ENCODE measurements at regions not wholly inside any gene's neighbourhood (a gene's known extent, or its start where the extent isn't known, plus 50 kb on each side); places are given as distances from the start of the nearest gene placed in this dataset.

- Histone ChIP-seq H3K4me3 (replicated peaks; ENCODE audit: insufficient read depth, low read length) (no peak overlapping the region), H3K27ac (replicated peaks) (no peak overlapping the region), H3K27me3 (ENCODE audit: insufficient read depth, poor library complexity, severe bottlenecking) (no peaks in the 10 kb centered on the region)
- no peak for DNase-seq (ENCODE audit: low read depth in 1 of 2, low spot score in 1 of 2)
- TF ChIP-seq CTCF (IDR thresholded peaks at IDR 0.05; ENCODE audit: insufficient read depth, low read length) = no peak
Measured at GRCh38 chrX:8036914-8037313, 109.7 kb upstream of the PNPLA4 start.

GRCh38 chrX:8034058-8034457 is 106.8 kb upstream of the PNPLA4 start:
- H3K27me3 ChIP-seq (ENCODE audit: insufficient read depth, poor library complexity, severe bottlenecking) = no peaks in the 10 kb centered on the region
- no peak for DNase-seq (ENCODE audit: low read depth in 1 of 2, low spot score in 1 of 2)
- no peak for TF ChIP-seq SPI1 (IDR thresholded peaks at IDR 0.05; ENCODE audit: borderline replicate concordance, low read depth)
- no peak for TF ChIP-seq REST (IDR thresholded peaks at IDR 0.05; ENCODE audit: insufficient replicate concordance, low read depth)
- TF ChIP-seq CTCF (IDR thresholded peaks at IDR 0.05; ENCODE audit: insufficient read depth, low read length) = no peak
- no peak for TF ChIP-seq GABPA (IDR thresholded peaks at IDR 0.05; ENCODE audit: low read depth)
- TF ChIP-seq POLR2AphosphoS5 (IDR thresholded peaks at IDR 0.05; ENCODE audit: low read depth) = no peak
- H3K27ac ChIP-seq (replicated peaks) = no peak overlapping the region
- H3K4me3 ChIP-seq (replicated peaks; ENCODE audit: insufficient read depth, low read length) = no peak overlapping the region

GRCh38 chrX:8033175-8033574 is 106.0 kb upstream of the PNPLA4 start:
- Histone ChIP-seq H3K4me3 (replicated peaks; ENCODE audit: insufficient read depth, low read length) (no peak overlapping the region), H3K27me3 (ENCODE audit: insufficient read depth, poor library complexity, severe bottlenecking) (no peaks in the 10 kb centered on the region), H3K27ac (replicated peaks) (no peak overlapping the region)
- DNase-seq (ENCODE audit: low read depth in 1 of 2, low spot score in 1 of 2) = no peak
- TF ChIP-seq POLR2AphosphoS5 (IDR thresholded peaks at IDR 0.05; ENCODE audit: low read depth) = no peak
- no peak for TF ChIP-seq SPI1 (IDR thresholded peaks at IDR 0.05; ENCODE audit: borderline replicate concordance, low read depth)
- no peak for TF ChIP-seq REST (IDR thresholded peaks at IDR 0.05; ENCODE audit: insufficient replicate concordance, low read depth)
- TF ChIP-seq GABPA (IDR thresholded peaks at IDR 0.05; ENCODE audit: low read depth) = no peak
- TF ChIP-seq CTCF (IDR thresholded peaks at IDR 0.05; ENCODE audit: insufficient read depth, low read length) = no peak

- no peak for DNase-seq (ENCODE audit: low read depth in 1 of 2, low spot score in 1 of 2)
- H3K4me3 ChIP-seq (replicated peaks; ENCODE audit: insufficient read depth, low read length) = no peak overlapping the region
- H3K27ac ChIP-seq (replicated peaks) = no peak overlapping the region
- no peak for TF ChIP-seq REST (IDR thresholded peaks at IDR 0.05; ENCODE audit: insufficient replicate concordance, low read depth)
- no peak for TF ChIP-seq SPI1 (IDR thresholded peaks at IDR 0.05; ENCODE audit: borderline replicate concordance, low read depth)
- TF ChIP-seq POLR2AphosphoS5 (IDR thresholded peaks at IDR 0.05; ENCODE audit: low read depth) = no peak
- no peak for TF ChIP-seq CTCF (IDR thresholded peaks at IDR 0.05; ENCODE audit: insufficient read depth, low read length)
- TF ChIP-seq GABPA (IDR thresholded peaks at IDR 0.05; ENCODE audit: low read depth) = no peak
- no peaks in the 10 kb centered on the region for H3K27me3 ChIP-seq (ENCODE audit: insufficient read depth, poor library complexity, severe bottlenecking)
Measured at GRCh38 chrX:8030361-8030760, 103.1 kb upstream of the PNPLA4 start.

Data from HL-60 (cell line).